GM12875 (cell line): ENCODE measurements at regions not wholly inside any gene's neighbourhood (a gene's known extent, or its start where the extent isn't known, plus 50 kb on each side); places are given as distances from the start of the nearest gene placed in this dataset.

Experiments used
- H3K4me3 ChIP-seq: one replicate; pipeline ENCODE4 v1.5.1; 2011; ENCODE audit warnings: low read depth, low read length, control low read depth
- TF ChIP-seq, protein P1 (sequence below): IDR thresholded peaks from 2 replicates; pipeline ENCODE4 v1.5.1; 2011; ENCODE audit warnings: low read depth, mild to moderate bottlenecking, control low read depth, inconsistent platforms, low read length, moderate library complexity, borderline replicate concordance; ENCODE audit not compliant: insufficient read depth

DNA sequence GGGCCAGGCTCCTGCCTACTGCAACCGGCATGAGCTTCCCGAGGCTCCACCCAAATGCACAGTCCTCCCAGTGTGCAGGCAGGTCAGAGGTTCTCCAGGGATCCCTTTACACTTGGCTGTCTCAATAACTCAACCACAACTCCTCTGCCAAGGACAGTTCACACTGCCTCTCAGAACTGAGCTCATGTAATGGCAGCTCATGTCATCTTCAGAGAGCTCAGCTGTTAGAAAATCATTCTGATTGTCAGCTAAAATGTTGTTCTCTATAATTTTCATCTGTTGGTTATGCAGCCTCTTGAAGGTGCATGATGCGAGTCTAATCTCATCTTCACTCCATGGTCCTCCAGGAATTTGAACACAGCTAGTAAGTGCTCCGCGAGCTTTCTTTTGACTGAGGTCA is 76.7 kb downstream of the SST start:
- no peak overlapping the region for H3K4me3 ChIP-seq
- TF ChIP-seq, protein P1, sequence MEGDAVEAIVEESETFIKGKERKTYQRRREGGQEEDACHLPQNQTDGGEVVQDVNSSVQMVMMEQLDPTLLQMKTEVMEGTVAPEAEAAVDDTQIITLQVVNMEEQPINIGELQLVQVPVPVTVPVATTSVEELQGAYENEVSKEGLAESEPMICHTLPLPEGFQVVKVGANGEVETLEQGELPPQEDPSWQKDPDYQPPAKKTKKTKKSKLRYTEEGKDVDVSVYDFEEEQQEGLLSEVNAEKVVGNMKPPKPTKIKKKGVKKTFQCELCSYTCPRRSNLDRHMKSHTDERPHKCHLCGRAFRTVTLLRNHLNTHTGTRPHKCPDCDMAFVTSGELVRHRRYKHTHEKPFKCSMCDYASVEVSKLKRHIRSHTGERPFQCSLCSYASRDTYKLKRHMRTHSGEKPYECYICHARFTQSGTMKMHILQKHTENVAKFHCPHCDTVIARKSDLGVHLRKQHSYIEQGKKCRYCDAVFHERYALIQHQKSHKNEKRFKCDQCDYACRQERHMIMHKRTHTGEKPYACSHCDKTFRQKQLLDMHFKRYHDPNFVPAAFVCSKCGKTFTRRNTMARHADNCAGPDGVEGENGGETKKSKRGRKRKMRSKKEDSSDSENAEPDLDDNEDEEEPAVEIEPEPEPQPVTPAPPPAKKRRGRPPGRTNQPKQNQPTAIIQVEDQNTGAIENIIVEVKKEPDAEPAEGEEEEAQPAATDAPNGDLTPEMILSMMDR, result no peak

DNA sequence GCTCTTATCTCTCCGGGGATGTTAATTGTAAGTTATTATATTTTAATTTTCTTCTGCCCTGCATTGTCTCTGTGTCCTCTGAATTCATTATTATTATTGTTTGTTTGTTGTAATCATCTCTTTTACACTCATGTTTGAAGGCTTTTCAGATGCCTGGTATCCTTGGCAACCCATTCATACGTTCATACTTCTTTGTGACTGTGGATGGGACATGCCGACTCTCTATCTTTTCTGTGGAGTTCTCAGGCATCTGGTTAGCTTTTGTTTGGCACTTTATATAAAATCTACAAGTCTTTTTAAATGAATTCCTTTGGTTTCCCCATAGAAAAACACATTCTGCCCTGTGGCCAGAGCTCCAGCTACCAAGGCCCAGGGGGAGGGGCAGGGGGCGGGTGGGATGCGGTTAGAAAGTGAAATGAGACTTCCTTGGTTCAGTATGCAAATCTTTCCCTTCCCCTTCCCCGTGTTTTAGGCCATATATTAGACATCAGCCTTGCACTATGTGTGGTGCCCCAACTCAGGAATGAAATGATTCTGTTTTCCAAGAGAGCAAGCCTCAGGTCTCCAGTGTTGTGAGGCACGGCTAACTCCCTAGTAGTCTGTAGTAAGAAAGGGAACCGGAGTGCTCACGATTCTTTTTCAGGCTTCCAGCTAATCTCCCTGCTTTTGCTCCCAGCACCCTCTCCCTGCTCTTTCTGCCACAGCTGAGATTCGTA is 79.2 kb downstream of the SST start:
- TF ChIP-seq, protein P1, result no peak
- no peak overlapping the region for H3K4me3 ChIP-seq

DNA sequence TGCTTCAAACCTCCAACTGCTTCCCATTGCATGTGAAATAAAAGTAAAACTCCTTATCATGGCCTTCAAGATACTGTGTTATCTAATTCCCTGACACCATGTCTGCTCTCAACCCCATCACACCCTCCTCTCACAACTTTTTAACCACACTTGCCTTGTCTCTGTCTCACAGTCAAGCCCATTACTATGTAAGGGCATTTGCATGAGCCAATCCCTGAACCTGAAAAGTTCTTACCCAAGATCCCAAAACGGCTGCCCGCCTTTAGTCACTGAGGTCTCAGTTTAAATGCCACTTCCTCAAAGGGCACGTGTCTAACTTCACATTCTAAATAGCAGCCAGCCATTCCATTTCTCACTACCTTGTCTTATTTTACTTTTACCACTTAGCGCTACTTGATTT is 83.1 kb downstream of the SST start:
- H3K4me3 ChIP-seq, result no peak overlapping the region
- TF ChIP-seq, protein P1, result no peak

DNA sequence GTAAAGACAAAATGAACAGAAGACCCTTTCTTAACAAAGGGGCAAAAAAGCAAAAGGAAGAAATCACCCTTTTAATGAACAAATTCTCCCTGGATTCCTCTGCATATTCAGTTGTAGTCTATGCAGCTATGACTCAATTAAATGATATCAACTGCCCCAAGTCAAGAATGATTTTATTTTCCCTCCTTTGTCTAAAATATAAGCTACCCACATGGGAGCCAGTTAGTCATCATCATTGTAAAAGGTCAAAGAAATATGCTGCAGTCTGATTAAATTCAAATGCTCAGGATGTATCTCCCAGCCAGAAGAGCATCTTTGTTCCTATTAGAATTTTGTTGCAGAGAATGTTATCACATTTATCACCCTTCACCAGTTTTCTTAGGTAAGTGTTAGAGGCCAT is 84.0 kb downstream of the SST start:
- H3K4me3 ChIP-seq, result no peak overlapping the region
- TF ChIP-seq, protein P1, result no peak

DNA sequence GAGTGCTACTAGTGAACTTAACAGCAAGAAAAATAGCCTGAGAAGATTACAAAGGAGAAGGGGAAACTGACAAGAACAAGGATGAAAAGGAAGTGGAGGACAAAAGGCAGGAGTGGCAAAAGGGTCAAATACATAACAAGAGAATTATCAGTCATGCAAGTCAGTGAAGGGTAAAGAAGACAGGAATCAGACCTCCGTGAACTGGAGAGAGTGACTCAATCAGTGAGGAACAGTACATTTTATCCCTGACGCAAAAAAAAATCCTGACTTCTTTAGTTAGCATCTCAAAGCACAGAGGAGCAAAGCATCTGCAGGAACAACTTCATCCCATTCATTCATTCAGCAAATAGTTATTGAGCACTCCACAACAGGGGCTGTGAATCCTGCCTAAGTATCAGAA is 97.8 kb downstream of the SST start:
- TF ChIP-seq, protein P1, result no peak
- no peak overlapping the region for H3K4me3 ChIP-seq

DNA sequence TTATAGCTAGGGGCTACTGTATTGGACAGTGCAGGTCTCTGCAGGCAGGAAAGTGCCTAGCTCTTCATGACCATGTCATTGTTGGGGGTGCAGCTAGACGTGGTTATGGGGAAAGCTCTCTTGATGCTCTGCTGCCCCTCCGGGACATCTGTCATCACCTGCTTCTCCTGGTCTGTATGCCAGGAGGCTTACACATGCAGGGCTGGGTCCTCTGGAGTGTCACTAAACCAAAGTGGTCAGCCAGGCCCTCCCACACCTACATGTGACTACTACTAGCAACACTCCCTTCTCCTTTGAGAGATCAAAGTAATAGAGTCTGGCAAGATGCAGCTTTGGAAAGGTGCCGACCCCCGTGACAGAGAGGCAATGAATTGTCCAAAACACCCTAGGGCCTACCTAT is 98.5 kb downstream of the SST start:
- H3K4me3 ChIP-seq, result no peak overlapping the region
- TF ChIP-seq, protein P1, result no peak

DNA sequence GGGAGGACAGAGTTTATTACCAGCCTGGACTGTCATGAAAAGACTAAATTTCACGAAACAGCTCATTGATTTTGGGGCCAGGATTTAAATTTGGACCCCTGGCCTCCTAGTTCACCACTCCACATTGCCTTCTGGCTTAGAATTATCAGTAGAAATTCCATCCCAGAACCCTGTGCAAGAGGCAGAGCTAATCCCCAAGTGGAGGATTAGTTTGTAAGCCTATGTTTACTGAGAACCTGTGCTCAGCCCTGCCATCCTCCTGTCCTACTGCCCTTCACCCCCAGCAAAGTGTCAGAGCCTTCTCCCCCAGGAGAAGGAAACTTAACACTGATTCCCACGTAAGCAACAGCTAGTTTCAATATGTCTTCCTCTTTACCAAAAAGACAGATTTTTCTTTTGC is 99.4 kb downstream of the SST start:
- TF ChIP-seq, protein P1, result no peak
- no peak overlapping the region for H3K4me3 ChIP-seq
